ENCODE measurements at regions not wholly inside any gene's neighbourhood (a gene's known extent, or its start where the extent isn't known, plus 50 kb on each side); places are given as distances from the start of the nearest gene placed in this dataset.

DNA sequence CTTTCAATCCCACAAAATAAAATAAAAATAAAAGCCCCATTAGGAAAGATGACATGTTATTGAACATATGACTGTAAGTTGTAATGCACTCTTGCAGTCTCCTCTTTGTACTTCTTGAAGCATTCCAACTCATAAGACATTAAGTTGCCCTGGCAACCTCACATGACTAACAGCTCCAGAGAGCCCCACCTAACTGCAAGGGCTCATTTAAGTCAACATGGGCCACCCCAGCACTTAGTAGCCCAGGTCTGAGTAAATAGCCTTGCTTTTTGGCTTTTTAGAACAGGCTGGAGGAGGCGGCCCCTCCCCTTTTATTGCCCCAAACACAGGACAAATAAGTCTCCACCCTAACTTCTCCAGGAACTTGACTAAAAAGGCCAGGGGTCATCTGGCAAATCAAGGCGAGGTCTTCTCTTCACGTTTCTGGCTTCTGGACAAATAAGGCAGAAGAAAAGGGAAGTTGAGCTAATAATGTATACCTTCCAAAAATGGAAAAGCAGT is 135.1 kb downstream of the TMCO5A start:
- TF ChIP-seq POLR2A (IDR thresholded peaks at IDR 0.05) (no peak), CTCF (IDR thresholded peaks at IDR 0.05) (no peak)

Measured in Peyer's patch (tissue), 4 donors.